Upper lobe of left lung (tissue), 6 donors: ENCODE measurements at regions not wholly inside any gene's neighbourhood (a gene's known extent, or its start where the extent isn't known, plus 50 kb on each side); places are given as distances from the start of the nearest gene placed in this dataset.
"Not testable (repeated sequence)": the region's sequence is repeated elsewhere in the genome, so short reads cannot be mapped to it uniquely, and the experiment has no call there.

Experiments
- ATAC-seq, 2 donors: fragments of 200-7000 bp; cut with Tn5 transposase; one replicate each; pipeline ENCODE4 v1.9.1; 2022; ENCODE audit warnings: mild to moderate bottlenecking in 2 of 2, moderate library complexity in 2 of 2; ENCODE audit not compliant: low FRiP score in 2 of 2
- DNase-seq, 2 donors: peaks; one replicate each; pipeline ENCODE4 v3.0.0-alpha.2; 2019 to 2020
- H3K27ac ChIP-seq, 4 donors: fragments of 200-600 bp; sonication (generic); one replicate each; pipeline ENCODE4 v1.5.1; 2016 to 2019
- H3K27me3 ChIP-seq, 4 donors: fragments of 200-600 bp; sonication (generic); one replicate each; pipeline ENCODE4 v1.5.1; 2017 to 2019
- H3K36me3 ChIP-seq, 4 donors: fragments of 200-600 bp; sonication (generic); one replicate each; pipeline ENCODE4 v1.5.1; 2016 to 2019
- H3K4me1 ChIP-seq, 4 donors: fragments of 200-600 bp; sonication (generic); one replicate each; pipeline ENCODE4 v1.5.1; 2018 to 2019
- H3K4me3 ChIP-seq, 4 donors: fragments of 200-600 bp; sonication (generic); one replicate each; pipeline ENCODE4 v1.5.1; 2017 to 2019; ENCODE audit warnings: mild to moderate bottlenecking in 2 of 4, moderate library complexity in 1 of 4
- H3K9me3 ChIP-seq, 4 donors: fragments of 200-600 bp; sonication (generic); one replicate each; pipeline ENCODE4 v1.5.1; 2018 to 2019
- CTCF ChIP-seq, 6 experiments: fragments of 450-650 bp in 4 of 6; fragments of 200-600 bp in 2 of 6; sonication (generic) in 2 of 6; IDR thresholded peaks; one replicate each; pipeline ENCODE4 v1.5.1; 2016 to 2019; ENCODE audit warnings: antibody characterized with exemption in 6 of 6
- EP300 ChIP-seq, 4 donors: sonication (generic); formaldehyde crosslinking; IDR thresholded peaks; one replicate each; pipeline ENCODE4 v1.5.1; 2017; ENCODE audit warnings: antibody characterized with exemption in 4 of 4, control low read depth in 2 of 4
- POLR2A ChIP-seq, 4 donors: fragments of 450-650 bp; IDR thresholded peaks; one replicate each; pipeline ENCODE4 v1.5.1; 2016 to 2017; ENCODE audit warnings: antibody characterized with exemption in 4 of 4, mild to moderate bottlenecking in 2 of 4
- POLR2AphosphoS5 ChIP-seq, 2 donors: sonication (generic); formaldehyde crosslinking; IDR thresholded peaks; one replicate each; pipeline ENCODE4 v1.5.1; 2017; ENCODE audit warnings: antibody characterized with exemption in 2 of 2
- WGBS, 2 donors: methylation state at CpG; one replicate each; pipeline ENCODE4 v1.1.5; 2017 to 2018; 5-methylcytosine and 5-hydroxymethylcytosine counted together
- donor health status: DM: no; HTN: no; CAD: no; lungs with moderate emphysema.
- donor health status: DM: no; HTN: yes; CAD: no; lungs with severe emphysema.

GRCh38 chr2:144905956-144906355 is 386.0 kb upstream of the ZEB2 start:
- WGBS, 2 donors: 78 to 80% methylated on average over 2 of the region's 2 CpGs
- no peak overlapping the region for H3K27ac ChIP-seq
- DNase-seq (no peak), ATAC-seq (no peak)
- no peaks in the 10 kb centered on the region for H3K36me3 ChIP-seq
- H3K27me3 ChIP-seq: no peaks in the 10 kb centered on the region
- no peak overlapping the region for H3K4me3 ChIP-seq
- H3K9me3 ChIP-seq: no peaks in the 10 kb centered on the region
- H3K4me1 ChIP-seq: no peaks in the 10 kb centered on the region
- TF ChIP-seq CTCF (IDR thresholded peaks at IDR 0.05): no peak

GRCh38 chr2:144904612-144905011 is 384.7 kb upstream of the ZEB2 start:
- DNase-seq (no peak), ATAC-seq (no peak)
- WGBS, 2 donors: 91 to 96% methylated on average over 3 of the region's 3 CpGs
- Histone ChIP-seq H3K4me3 (no peak overlapping the region), H3K27ac (no peak overlapping the region), H3K27me3 (no peaks in the 10 kb centered on the region), H3K36me3 (no peaks in the 10 kb centered on the region), H3K9me3 (no peaks in the 10 kb centered on the region), H3K4me1 (no peaks in the 10 kb centered on the region)
- TF ChIP-seq CTCF (IDR thresholded peaks at IDR 0.05): no peak
- no peak for TF ChIP-seq EP300 (IDR thresholded peaks at IDR 0.05)
- TF ChIP-seq POLR2AphosphoS5 (IDR thresholded peaks at IDR 0.05): no peak
- TF ChIP-seq POLR2A (IDR thresholded peaks at IDR 0.05): no peak

GRCh38 chr2:144903045-144903444 is 383.1 kb upstream of the ZEB2 start:
- not testable (repeated sequence) for H3K27me3 ChIP-seq, ATAC-seq, H3K27ac ChIP-seq, H3K36me3 ChIP-seq, H3K4me1 ChIP-seq, H3K9me3 ChIP-seq, H3K4me3 ChIP-seq
- peak in 1 of 2 donors; percentile 42 for DNase-seq
- 91 to 99% methylated on average over 12 to 15 of the region's 19 CpGs for WGBS, 2 donors

GRCh38 chr2:144901386-144901785 is 381.5 kb upstream of the ZEB2 start:
- H3K27ac ChIP-seq, DNase-seq, H3K9me3 ChIP-seq, H3K36me3 ChIP-seq, ATAC-seq, H3K4me3 ChIP-seq, H3K4me1 ChIP-seq, H3K27me3 ChIP-seq: not testable (repeated sequence)
- 58 to 65% methylated on average over 4 of the region's 4 CpGs for WGBS, 2 donors

- TF ChIP-seq POLR2AphosphoS5 (IDR thresholded peaks at IDR 0.05) (no peak), POLR2A (IDR thresholded peaks at IDR 0.05) (no peak), EP300 (IDR thresholded peaks at IDR 0.05) (no peak), CTCF (IDR thresholded peaks at IDR 0.05) (no peak)
- ATAC-seq (no peak), DNase-seq (no peak)
- no peaks in the 10 kb centered on the region for H3K36me3 ChIP-seq
- H3K4me1 ChIP-seq: no peaks in the 10 kb centered on the region
- no peaks in the 10 kb centered on the region for H3K27me3 ChIP-seq
- H3K27ac ChIP-seq: no peak overlapping the region
- 74 to 77% methylated on average over 1 of the region's 1 CpG for WGBS, 2 donors
- H3K4me3 ChIP-seq: no peak overlapping the region
- no peaks in the 10 kb centered on the region for H3K9me3 ChIP-seq
Measured at GRCh38 chr2:144896341-144896740, 376.4 kb upstream of the ZEB2 start.

GRCh38 chr2:144894612-144895599 is 375.0 kb upstream of the ZEB2 start:
- DNase-seq (no peak), ATAC-seq (no peak)
- no peaks in the 10 kb centered on the region for H3K36me3 ChIP-seq
- no peak overlapping the region for H3K4me3 ChIP-seq
- WGBS, 2 donors: 73 to 82% methylated on average over 8 of the region's 8 CpGs
- no peaks in the 10 kb centered on the region for H3K9me3 ChIP-seq
- TF ChIP-seq CTCF (IDR thresholded peaks at IDR 0.05): no peak
- no peak for TF ChIP-seq EP300 (IDR thresholded peaks at IDR 0.05)
- TF ChIP-seq POLR2AphosphoS5 (IDR thresholded peaks at IDR 0.05): no peak
- TF ChIP-seq POLR2A (IDR thresholded peaks at IDR 0.05): no peak
- H3K27ac ChIP-seq: no peak overlapping the region
- H3K4me1 ChIP-seq: peaks cover 0 to 5% (median 0%) of the 10 kb centered on the region in 4 donors
- no peaks in the 10 kb centered on the region for H3K27me3 ChIP-seq
